GM19397 (cell line): ENCODE measurements at regions not wholly inside any gene's neighbourhood (a gene's known extent, or its start where the extent isn't known, plus 50 kb on each side); places are given as distances from the start of the nearest gene placed in this dataset.

Source experiments
- ATAC-seq: cut with Tn5 transposase; IDR thresholded peaks from one replicate; pipeline ENCODE4 v1.9.1; 2021; ENCODE audit warnings: mild to moderate bottlenecking, moderate library complexity; ENCODE audit not compliant: unreplicated experiment

GRCh38 chr4:127151941-127152340, 480.8 kb upstream of the INTU start:
- ATAC-seq = no peak

- ATAC-seq = no peak
Measured at GRCh38 chr4:127155116-127155515, 477.6 kb upstream of the INTU start.

GRCh38 chr4:127155555-127155954, 477.2 kb upstream of the INTU start:
- ATAC-seq = no peak

GRCh38 chr4:127162741-127163140, 470.0 kb upstream of the INTU start:
- no peak for ATAC-seq

GRCh38 chr4:127165971-127166370, 466.8 kb upstream of the INTU start:
- ATAC-seq = no peak

- ATAC-seq = no peak
Measured at GRCh38 chr4:127174201-127174600, 458.6 kb upstream of the INTU start.

GRCh38 chr4:127174616-127175015, 458.1 kb upstream of the INTU start:
- no peak for ATAC-seq

GRCh38 chr4:127179256-127180087, 453.3 kb upstream of the INTU start:
- ATAC-seq = no peak

GRCh38 chr4:127181001-127181400, 451.8 kb upstream of the INTU start:
- ATAC-seq = no peak

- no peak for ATAC-seq
Measured at GRCh38 chr4:127182687-127183086, 450.1 kb upstream of the INTU start.

GRCh38 chr4:127188847-127189246, 443.9 kb upstream of the INTU start:
- no peak for ATAC-seq

GRCh38 chr4:127194281-127194680, 438.5 kb upstream of the INTU start:
- no peak for ATAC-seq

GRCh38 chr4:127196655-127197352, 436.0 kb upstream of the INTU start:
- ATAC-seq = no peak

GRCh38 chr4:127203562-127204200, 429.1 kb upstream of the INTU start:
- ATAC-seq = no peak

- no peak for ATAC-seq
Measured at GRCh38 chr4:127204322-127204721, 428.4 kb upstream of the INTU start.

GRCh38 chr4:127209580-127210095, 423.1 kb upstream of the INTU start:
- ATAC-seq = no peak

- ATAC-seq = no peak
Measured at GRCh38 chr4:127210893-127211649, 421.7 kb upstream of the INTU start.

- no peak for ATAC-seq
Measured at GRCh38 chr4:127211650-127212560, 420.9 kb upstream of the INTU start.

GRCh38 chr4:127212701-127213100, 420.1 kb upstream of the INTU start:
- no peak for ATAC-seq

GRCh38 chr4:127214016-127214415, 418.7 kb upstream of the INTU start:
- no peak for ATAC-seq
